Bronchial epithelial cell (primary cell): ENCODE measurements at regions not wholly inside any gene's neighbourhood (a gene's known extent, or its start where the extent isn't known, plus 50 kb on each side); places are given as distances from the start of the nearest gene placed in this dataset.

Experiments used
- DNase-seq: peaks from one replicate; pipeline ENCODE4 v3.0.0-alpha.2; 2010; ENCODE audit warnings: low read depth
- FAIRE-seq: peaks from 2 replicates; lab custom pipeline; 2011; peaks lifted over from hg19 to GRCh38; lab: Jason Lieb, UNC
- H3K27me3 ChIP-seq: 2 replicates; pipeline ENCODE4 v1.5.1; 2011; ENCODE audit warnings: low read length; ENCODE audit not compliant: control insufficient read depth, insufficient read depth
- H3K36me3 ChIP-seq: 2 replicates; pipeline ENCODE4 v1.5.1; 2011; ENCODE audit warnings: low read length; ENCODE audit not compliant: control insufficient read depth, insufficient read depth
- H3K4me3 ChIP-seq: 2 replicates; pipeline ENCODE4 v1.5.1; 2011; ENCODE audit warnings: mild to moderate bottlenecking, low read depth, low read length, control low read depth
- CTCF ChIP-seq: IDR thresholded peaks from 2 replicates; pipeline ENCODE4 v1.5.1; 2011; ENCODE audit warnings: mild to moderate bottlenecking, moderate library complexity, low read length, control low read depth, inconsistent platforms; ENCODE audit not compliant: insufficient read depth, severe bottlenecking

DNA sequence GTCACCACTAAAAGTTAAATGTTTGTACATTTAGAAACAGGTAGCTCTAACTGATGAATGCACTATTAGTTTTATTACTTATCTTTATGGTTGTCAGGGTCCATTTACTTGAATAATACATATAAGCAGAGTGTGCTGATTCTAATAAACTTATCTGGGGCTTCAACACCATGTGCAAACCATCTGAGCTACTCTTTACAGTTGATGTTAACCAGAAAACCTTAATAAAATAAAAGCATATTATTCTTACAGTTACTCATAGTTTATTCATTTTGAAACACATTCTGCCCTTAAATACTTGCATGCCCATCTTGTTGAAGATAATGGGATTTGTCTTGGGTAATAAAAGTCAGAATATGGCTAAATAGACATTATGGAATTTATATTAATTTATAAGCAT is 1042.2 kb downstream of the EPHA7 start:
- Histone ChIP-seq H3K4me3 (no peak overlapping the region), H3K27me3 (no peaks in the 10 kb centered on the region), H3K36me3 (no peaks in the 10 kb centered on the region)
- no peak for DNase-seq
- no peak for FAIRE-seq
- no peak for TF ChIP-seq CTCF

DNA sequence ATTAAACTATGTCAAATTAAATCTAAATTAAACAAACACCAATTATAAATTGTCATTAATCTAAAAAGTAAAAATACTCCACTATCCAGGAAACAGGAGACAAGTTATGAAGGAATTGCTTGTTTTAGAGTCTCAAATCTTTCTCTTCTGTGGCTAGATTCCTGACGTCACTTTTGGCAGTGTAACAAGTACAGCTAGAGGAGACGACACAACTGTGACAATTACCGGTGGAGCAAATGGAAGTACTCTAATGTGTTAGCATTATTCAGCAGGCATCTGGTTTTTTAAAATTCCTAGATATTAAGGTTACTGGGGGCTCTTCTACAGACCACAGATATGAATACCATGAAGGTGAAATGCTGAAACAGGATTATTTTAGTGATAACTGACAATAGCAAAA is 1042.7 kb downstream of the EPHA7 start:
- H3K27me3 ChIP-seq = no peaks in the 10 kb centered on the region
- DNase-seq (no peak), FAIRE-seq (no peak)
- no peak for TF ChIP-seq CTCF
- no peaks in the 10 kb centered on the region for H3K36me3 ChIP-seq
- no peak overlapping the region for H3K4me3 ChIP-seq

GRCh38 chr6:92371211-92372208 is 1047.8 kb downstream of the EPHA7 start:
- FAIRE-seq = no peak
- no peaks in the 10 kb centered on the region for H3K36me3 ChIP-seq

GRCh38 chr6:92369309-92369708 is 1050.0 kb downstream of the EPHA7 start:
- no peak overlapping the region for H3K4me3 ChIP-seq
- no peak for TF ChIP-seq CTCF
- DNase-seq (no peak), FAIRE-seq (no peak)
- H3K36me3 ChIP-seq = no peaks in the 10 kb centered on the region
- no peaks in the 10 kb centered on the region for H3K27me3 ChIP-seq

More at GRCh38 chr6:92371211-92372208, 1047.8 kb downstream of the EPHA7 start:
- Histone ChIP-seq H3K27me3 (no peaks in the 10 kb centered on the region), H3K4me3 (no peak overlapping the region)
- DNase-seq = no peak
- no peak for TF ChIP-seq CTCF

DNA sequence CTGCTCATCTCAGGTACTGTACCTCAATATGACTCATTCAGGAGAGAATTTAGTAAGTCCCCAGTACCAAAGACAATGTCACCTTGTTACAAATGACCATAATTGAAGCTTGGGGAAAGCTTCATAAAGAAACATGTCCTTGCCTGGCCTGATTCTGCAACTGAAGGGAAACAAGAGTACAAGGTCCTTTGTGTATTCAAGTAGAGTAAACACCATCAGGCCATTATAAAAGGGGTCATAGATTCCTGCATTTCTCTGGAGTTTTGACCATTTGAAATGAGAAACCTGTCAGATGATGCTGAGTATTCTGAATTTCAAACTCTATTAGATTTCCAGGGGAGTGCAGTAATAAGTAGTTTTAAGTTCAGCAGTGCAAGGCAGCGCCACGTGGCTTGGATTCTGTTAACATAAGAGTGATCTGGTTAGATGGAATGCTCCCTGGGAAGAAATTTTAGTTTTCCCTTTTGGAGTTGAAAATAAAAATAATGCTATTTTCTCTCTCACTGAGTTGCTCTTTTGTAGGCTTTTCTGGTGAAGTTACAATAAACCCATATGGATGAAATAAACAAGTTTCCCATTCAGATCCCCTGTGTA is 1054.3 kb downstream of the EPHA7 start:
- no peak for TF ChIP-seq CTCF
- Histone ChIP-seq H3K36me3 (no peaks in the 10 kb centered on the region), H3K27me3 (no peaks in the 10 kb centered on the region), H3K4me3 (no peak overlapping the region)
- DNase-seq = no peak
- FAIRE-seq = no peak
